ENCODE measurements at regions not wholly inside any gene's neighbourhood (a gene's known extent, or its start where the extent isn't known, plus 50 kb on each side); places are given as distances from the start of the nearest gene placed in this dataset.

DNA sequence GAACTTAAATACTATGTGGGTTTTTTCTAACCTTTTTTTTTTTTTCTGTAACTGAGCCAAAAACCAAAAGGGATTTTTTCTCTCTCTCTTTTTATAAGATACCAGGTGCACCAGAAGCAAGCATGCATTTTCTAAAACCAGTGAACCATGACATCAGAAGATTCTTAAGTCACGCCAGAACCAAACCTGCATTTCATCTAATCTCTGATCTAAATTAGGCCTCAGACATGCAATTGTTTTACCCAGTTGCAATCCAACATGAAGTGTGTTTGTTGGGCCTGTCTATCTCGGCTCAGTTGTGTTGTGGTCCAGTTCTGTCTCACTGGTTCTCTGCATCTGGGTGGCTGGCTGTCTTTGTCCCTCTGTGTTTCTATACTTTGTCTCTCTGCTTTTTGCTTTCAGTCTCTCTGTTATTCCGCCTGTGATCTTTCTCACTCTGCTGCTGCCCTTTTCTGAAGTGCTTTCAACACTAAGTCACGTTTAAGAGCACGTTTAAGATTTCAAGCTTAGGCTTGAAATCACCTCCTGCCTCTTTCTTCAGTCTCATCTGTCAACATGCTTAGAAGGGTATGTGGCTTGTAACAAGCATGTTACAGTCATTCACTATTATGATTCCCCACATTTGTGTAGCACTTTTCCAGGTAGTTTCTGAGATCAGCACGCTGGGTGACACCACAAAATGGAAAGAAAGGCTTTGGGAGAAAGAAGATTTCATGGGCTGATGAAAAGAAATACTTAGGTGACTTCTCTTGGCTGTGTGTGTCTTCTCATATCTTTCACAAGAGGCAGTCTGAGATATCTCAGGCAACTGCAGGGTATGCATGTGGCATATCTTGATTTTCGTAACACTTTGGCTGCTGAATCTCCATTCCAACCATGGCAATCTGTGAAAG is 488.9 kb downstream of the SHISA9 start (continued):
- TF ChIP-seq, protein P1, sequence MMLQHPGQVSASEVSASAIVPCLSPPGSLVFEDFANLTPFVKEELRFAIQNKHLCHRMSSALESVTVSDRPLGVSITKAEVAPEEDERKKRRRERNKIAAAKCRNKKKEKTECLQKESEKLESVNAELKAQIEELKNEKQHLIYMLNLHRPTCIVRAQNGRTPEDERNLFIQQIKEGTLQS (IDR thresholded peaks at IDR 0.05; ENCODE audit: borderline replicate concordance, extremely low read depth, low read depth, low read length), result no peak
- TF ChIP-seq, protein P2, sequence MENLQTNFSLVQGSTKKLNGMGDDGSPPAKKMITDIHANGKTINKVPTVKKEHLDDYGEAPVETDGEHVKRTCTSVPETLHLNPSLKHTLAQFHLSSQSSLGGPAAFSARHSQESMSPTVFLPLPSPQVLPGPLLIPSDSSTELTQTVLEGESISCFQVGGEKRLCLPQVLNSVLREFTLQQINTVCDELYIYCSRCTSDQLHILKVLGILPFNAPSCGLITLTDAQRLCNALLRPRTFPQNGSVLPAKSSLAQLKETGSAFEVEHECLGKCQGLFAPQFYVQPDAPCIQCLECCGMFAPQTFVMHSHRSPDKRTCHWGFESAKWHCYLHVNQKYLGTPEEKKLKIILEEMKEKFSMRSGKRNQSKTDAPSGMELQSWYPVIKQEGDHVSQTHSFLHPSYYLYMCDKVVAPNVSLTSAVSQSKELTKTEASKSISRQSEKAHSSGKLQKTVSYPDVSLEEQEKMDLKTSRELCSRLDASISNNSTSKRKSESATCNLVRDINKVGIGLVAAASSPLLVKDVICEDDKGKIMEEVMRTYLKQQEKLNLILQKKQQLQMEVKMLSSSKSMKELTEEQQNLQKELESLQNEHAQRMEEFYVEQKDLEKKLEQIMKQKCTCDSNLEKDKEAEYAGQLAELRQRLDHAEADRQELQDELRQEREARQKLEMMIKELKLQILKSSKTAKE (IDR thresholded peaks at IDR 0.05; ENCODE audit: low read depth, poor library complexity, severe bottlenecking), result peak; percentile 88
- peak; percentile 87 for TF ChIP-seq SMAD1 (IDR thresholded peaks at IDR 0.05; ENCODE audit: low read depth, partially characterized antibody)
- peak; percentile 89 for TF ChIP-seq NFIC (IDR thresholded peaks at IDR 0.05; ENCODE audit: low read depth, low read length)
- TF ChIP-seq MXI1 (IDR thresholded peaks at IDR 0.05; ENCODE audit: low read depth, low read length), result peak; percentile 93
- TF ChIP-seq, protein P3, sequence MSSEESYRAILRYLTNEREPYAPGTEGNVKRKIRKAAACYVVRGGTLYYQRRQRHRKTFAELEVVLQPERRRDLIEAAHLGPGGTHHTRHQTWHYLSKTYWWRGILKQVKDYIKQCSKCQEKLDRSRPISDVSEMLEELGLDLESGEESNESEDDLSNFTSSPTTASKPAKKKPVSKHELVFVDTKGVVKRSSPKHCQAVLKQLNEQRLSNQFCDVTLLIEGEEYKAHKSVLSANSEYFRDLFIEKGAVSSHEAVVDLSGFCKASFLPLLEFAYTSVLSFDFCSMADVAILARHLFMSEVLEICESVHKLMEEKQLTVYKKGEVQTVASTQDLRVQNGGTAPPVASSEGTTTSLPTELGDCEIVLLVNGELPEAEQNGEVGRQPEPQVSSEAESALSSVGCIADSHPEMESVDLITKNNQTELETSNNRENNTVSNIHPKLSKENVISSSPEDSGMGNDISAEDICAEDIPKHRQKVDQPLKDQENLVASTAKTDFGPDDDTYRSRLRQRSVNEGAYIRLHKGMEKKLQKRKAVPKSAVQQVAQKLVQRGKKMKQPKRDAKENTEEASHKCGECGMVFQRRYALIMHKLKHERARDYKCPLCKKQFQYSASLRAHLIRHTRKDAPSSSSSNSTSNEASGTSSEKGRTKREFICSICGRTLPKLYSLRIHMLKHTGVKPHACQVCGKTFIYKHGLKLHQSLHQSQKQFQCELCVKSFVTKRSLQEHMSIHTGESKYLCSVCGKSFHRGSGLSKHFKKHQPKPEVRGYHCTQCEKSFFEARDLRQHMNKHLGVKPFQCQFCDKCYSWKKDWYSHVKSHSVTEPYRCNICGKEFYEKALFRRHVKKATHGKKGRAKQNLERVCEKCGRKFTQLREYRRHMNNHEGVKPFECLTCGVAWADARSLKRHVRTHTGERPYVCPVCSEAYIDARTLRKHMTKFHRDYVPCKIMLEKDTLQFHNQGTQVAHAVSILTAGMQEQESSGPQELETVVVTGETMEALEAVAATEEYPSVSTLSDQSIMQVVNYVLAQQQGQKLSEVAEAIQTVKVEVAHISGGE (CRISPR knock-in tag; IDR thresholded peaks at IDR 0.05), result no peak
- no peak for TF ChIP-seq NRF1 (conservative IDR thresholded peaks at IDR 0.05; ENCODE audit: low read depth, low read length)
- TF ChIP-seq POLR2AphosphoS5 (IDR thresholded peaks at IDR 0.05; ENCODE audit: low read length), result peak; percentile 61; the same call in 1 of the 2 replicates
- no peak for TF ChIP-seq CHD1 (IDR thresholded peaks at IDR 0.05; ENCODE audit: low read depth, low read length)
- no peak for TF ChIP-seq YBX1 (IDR thresholded peaks at IDR 0.05)
- TF ChIP-seq, protein P4, sequence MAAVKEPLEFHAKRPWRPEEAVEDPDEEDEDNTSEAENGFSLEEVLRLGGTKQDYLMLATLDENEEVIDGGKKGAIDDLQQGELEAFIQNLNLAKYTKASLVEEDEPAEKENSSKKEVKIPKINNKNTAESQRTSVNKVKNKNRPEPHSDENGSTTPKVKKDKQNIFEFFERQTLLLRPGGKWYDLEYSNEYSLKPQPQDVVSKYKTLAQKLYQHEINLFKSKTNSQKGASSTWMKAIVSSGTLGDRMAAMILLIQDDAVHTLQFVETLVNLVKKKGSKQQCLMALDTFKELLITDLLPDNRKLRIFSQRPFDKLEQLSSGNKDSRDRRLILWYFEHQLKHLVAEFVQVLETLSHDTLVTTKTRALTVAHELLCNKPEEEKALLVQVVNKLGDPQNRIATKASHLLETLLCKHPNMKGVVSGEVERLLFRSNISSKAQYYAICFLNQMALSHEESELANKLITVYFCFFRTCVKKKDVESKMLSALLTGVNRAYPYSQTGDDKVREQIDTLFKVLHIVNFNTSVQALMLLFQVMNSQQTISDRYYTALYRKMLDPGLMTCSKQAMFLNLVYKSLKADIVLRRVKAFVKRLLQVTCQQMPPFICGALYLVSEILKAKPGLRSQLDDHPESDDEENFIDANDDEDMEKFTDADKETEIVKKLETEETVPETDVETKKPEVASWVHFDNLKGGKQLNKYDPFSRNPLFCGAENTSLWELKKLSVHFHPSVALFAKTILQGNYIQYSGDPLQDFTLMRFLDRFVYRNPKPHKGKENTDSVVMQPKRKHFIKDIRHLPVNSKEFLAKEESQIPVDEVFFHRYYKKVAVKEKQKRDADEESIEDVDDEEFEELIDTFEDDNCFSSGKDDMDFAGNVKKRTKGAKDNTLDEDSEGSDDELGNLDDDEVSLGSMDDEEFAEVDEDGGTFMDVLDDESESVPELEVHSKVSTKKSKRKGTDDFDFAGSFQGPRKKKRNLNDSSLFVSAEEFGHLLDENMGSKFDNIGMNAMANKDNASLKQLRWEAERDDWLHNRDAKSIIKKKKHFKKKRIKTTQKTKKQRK (IDR thresholded peaks at IDR 0.05; ENCODE audit: low read depth, low read length), result no peak
- no peak for TF ChIP-seq SIN3A (IDR thresholded peaks at IDR 0.05; ENCODE audit: low read depth, low read length)
- TF ChIP-seq PAX8 (IDR thresholded peaks at IDR 0.05), result peak; percentile 100
- peak; percentile 10; the same call in 1 of the 2 replicates for TF ChIP-seq HCFC1 (IDR thresholded peaks at IDR 0.05; ENCODE audit: low read length)
- peak; percentile 75 for TF ChIP-seq SMARCA5 (IDR thresholded peaks at IDR 0.05)
- TF ChIP-seq, protein P5, sequence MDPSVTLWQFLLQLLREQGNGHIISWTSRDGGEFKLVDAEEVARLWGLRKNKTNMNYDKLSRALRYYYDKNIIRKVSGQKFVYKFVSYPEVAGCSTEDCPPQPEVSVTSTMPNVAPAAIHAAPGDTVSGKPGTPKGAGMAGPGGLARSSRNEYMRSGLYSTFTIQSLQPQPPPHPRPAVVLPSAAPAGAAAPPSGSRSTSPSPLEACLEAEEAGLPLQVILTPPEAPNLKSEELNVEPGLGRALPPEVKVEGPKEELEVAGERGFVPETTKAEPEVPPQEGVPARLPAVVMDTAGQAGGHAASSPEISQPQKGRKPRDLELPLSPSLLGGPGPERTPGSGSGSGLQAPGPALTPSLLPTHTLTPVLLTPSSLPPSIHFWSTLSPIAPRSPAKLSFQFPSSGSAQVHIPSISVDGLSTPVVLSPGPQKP (IDR thresholded peaks at IDR 0.05; ENCODE audit: low read depth, low read length), result no peak; the same call in 1 of the 2 replicates
- TF ChIP-seq ZNF217 (IDR thresholded peaks at IDR 0.05), result no peak; the same call in none of the 2 replicates
- no peak for TF ChIP-seq POLR2AphosphoS2 (IDR thresholded peaks at IDR 0.05; ENCODE audit: low read depth, low read length)
- no peak for TF ChIP-seq MYC (IDR thresholded peaks at IDR 0.05; ENCODE audit: insufficient read depth, insufficient read length, insufficient replicate concordance, low read length, severe bottlenecking)
